CD1c-positive myeloid dendritic cell (primary cell): ENCODE measurements at regions not wholly inside any gene's neighbourhood (a gene's known extent, or its start where the extent isn't known, plus 50 kb on each side); places are given as distances from the start of the nearest gene placed in this dataset.
"Not testable (repeated sequence)": the region's sequence is repeated elsewhere in the genome, so short reads cannot be mapped to it uniquely, and the experiment has no call there.

ENCODE experiments used
- DNase-seq: peaks from one replicate; pipeline ENCODE4 v3.0.0-alpha.2; 2016; ENCODE audit errors: extremely low spot score

DNA sequence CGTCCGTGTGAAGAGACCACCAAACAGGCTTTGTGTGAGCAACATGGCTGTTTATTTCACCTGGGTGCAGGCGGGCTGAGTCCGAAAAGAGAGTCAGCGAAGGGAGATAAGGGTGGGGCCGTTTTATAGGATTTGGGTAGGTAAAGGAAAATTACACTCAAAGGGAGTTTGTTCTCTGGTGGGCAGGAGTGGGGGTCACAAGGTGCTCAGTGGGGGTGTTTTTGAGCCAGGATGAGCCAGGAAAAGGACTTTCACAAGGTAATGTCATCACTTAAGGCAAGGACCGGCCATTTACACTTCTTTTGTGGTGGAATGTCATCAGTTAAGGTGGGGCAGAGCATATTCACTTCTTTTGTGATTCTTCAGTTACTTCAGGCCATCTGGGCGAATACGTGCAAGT, 488.7 kb upstream of the ZP4 start:
- DNase-seq, result not testable (repeated sequence)

DNA sequence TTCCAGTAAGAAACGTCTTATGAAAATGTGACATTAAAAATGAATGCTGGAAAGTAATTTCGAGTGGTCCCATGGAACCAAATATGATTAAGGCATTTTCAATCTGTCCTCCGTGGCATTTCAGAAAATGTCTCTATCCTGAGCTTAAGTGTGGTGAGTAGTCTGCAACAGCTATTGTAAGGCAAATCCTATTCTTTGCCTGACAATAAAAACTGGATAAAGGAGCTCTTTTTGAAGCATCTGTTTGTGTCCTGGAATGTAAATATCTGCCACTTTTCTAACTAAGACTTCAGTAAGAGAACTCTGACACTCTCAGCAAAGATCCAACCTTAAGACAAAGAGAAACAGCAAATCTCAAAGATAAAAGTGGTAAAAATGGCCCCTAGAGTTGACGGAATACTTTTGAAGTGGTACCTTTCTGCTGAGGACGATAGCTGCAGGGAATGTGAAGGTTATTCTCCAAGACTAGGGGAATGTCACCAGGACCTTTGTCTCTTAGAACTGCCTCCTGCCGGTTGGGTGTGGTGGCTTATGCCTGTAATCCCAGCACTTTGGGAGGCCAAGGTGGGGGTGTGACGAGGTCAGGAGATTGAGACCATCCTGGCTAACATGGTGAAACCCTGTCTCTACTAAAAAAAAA, 486.7 kb upstream of the ZP4 start:
- DNase-seq, result no peak

DNA sequence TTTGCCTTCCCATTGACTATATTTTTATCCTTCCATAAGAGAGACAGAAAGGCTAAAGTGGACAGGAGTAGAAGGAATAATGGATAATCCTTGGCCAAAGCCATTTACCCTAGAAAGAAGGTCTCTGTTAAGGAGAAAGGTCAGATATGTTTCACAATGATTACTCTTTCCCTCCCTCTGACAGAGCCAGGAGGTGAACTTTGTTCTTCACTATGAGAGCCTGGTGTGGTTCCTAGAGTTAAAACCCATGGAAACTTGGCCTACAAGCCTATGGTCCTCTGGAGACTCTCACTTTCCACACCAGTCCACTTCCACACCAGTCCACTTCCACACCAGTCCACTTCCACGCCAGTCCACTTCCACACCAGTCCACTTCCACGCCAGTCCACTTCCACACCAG, 479.9 kb upstream of the ZP4 start:
- DNase-seq, result no peak

GRCh38 chr1:238364214-238364892, 473.6 kb upstream of the ZP4 start:
- no peak for DNase-seq

DNA sequence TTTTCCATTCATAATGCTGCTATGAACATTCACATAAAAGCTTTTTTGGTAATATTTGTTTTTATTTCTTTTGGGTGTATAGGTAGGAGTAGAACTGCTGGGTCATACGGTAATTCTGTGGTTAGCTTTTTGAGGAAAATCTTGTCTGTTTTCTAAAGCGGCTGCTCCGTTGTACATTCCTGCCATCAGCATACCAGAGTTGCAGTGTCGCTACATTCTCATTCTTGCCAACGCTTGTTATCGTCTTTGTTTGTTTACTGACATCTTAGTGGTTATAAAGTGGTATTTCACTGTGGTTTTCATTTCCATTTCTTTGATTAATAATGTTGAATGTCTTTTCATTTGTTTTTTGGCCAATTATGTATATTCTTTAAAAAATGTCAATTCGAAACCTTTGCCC, 469.8 kb upstream of the ZP4 start:
- DNase-seq, result no peak

DNA sequence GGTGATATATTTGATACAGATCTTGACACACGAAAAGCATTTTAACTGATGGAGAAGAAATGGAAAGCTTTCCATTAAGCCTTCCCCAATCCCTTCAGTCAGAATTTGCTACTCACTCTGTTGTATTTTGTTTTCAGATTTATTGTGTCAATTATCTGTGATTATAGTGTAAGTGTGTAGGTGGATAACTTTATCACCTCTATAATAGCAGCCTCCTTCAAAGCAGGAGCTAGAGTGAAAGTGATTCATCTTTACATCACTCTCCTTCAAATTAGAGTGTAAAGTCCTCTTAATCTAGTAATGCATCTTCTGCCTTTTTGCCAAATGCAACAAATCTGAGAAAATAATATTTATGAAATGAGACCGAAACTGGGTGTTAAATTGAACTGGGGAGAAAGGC, 459.7 kb upstream of the ZP4 start:
- no peak for DNase-seq

DNA sequence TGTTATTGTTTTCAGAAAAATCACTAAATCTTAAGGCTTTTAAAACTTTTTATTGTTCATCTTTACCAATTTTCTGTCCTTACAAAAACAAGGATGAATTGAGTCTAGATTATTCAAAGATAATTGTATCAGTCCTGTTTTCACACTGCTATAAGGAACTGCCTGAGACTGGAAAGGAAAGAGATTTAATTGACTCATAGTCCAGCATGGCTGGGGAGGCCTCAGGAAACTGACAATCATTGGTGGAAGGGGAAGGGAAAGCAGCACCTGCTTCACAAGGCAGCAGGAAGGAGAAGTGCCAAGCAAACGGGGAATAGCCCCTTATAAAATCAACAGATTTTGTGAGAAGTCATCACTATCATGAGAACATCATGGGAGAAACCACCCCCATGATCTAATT, 455.6 kb upstream of the ZP4 start:
- no peak for DNase-seq

DNA sequence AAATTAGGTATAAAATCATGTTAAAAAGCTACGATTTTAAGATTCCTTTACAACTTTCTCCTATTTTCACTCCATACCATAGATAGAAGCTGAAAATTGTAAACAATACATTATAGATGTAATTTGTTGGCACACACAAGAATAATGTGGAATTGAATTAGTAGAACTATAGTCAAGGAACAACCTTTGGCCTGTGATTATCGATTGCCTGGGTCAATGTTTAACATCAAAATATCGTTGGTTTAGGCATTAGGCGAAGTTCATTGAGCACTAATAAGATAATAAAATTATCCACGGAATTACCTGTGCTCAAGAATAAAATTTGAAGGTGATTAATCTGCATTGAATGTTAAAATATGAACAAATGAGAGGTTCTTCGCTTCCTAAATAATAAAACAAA, 455.1 kb upstream of the ZP4 start:
- no peak for DNase-seq

- DNase-seq, result no peak
Observed at GRCh38 chr1:238343852-238344251, 453.1 kb upstream of the ZP4 start.

DNA sequence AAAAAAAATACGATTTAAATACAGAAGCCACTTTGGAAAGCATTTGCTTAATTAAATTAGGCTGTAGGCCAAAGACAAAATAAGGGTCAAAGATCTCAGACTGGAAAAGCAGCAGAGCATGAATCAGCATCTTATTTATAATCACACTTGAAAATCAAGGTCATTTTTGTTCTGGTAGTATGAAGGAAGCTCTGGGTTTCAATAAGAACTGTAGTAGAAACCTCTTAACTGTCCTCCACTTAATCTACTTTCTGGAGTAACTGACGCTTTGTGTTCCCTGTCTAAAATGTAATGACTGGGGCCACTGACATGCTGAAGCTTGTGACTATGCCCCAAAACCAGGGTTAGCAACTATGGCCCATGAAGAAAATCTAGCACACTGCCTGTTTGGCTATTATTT, 450.7 kb upstream of the ZP4 start:
- DNase-seq, result no peak

DNA sequence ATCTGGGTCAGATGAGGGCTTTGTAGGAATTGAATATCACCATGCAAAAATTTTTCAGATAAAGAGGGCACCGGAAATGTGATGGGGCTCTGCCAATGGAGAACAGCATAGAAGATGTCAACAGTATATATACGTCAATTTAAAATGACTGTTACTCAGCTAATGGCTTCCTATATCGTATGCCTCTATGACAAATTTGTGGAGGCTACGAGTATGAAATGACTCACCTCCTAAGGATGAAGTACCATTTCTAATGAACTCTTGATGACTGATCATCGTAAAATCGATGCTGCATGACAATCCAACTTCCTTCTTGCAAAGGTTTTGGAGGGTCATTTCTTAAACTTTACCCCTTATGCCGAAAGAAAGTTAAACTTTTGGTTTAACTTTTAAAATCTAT, 450.3 kb upstream of the ZP4 start:
- no peak for DNase-seq

DNA sequence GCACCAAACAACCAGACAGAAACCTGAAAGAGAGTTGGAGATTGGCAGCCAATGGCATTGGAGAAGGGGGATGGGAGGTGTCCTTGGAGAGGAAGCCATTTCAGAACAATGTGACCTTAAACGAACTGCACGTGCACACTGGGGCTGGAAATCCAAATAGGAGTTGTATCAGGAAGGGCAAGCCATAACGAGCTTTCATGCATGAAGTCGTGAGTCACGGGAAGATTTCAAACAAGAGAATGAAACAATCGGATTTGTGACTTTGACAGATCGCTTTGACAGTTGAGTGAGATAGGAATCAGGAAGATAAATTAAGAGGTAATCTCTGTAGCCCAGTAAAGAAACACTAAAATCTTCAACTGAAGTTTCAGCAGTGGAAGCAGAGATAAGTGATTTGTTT, 445.8 kb upstream of the ZP4 start:
- no peak for DNase-seq

- no peak for DNase-seq
Observed at GRCh38 chr1:238334170-238334569, 443.4 kb upstream of the ZP4 start.

DNA sequence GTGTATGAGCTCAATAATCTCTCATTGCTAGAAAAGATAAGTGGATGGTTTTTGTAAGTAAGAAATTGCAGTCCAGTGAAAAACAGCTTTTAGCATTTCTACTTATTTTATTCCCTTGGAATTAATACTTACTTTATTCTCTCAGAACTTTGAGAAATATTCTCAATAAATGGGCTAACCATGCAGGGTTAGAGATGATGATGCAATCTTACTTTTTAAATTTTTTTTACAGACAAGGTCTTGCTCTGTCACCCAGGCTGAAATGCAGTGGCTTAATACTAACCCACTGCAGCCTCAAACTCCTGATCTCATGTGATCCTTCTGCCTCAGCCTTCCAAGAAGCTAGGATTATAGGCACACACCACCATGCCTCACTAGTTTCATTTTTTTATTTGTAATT, 440.8 kb upstream of the ZP4 start:
- no peak for DNase-seq

DNA sequence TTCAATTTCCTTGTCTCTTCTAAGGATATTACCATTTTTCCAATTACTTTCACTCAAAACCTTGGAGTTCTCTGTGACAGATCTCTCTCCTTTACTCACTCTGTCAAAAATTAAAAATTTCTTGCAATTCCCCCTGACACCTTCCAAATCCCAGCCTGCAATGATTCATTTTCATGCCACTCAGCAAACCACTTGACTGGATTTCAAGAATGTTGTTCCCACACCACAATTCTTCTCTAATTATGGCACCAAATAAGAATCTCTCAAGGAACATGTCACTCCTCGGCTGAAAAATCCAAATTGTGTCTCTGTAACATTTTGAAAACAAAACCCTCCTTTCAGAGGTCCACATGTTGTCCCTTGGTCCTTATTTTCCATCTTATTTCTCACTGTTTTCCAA, 438.9 kb upstream of the ZP4 start:
- DNase-seq, result no peak

DNA sequence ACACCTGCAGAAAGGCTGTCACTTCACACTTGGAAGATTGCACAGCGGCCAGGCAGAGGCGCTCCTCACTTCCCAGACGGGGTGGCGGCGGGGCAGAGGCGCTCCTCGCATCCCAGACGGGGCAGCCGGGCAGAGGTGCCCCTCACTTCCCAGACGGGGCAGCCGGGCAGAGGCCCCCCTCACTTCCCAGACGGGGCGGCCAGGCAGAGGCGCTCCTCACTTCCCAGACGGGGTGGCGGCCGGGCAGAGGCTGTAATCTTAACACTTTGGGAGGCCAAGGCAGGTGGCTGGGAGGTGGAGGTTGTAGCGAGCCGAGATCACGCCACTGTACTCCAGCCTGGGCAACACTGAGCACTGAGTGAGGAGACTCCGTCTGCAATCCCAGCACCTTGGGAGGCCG, 436.3 kb upstream of the ZP4 start:
- not testable (repeated sequence) for DNase-seq

- DNase-seq, result not testable (repeated sequence)
Observed at GRCh38 chr1:238326479-238326878, 435.8 kb upstream of the ZP4 start.

- DNase-seq, result no peak
Observed at GRCh38 chr1:238324211-238324864, 433.6 kb upstream of the ZP4 start.

- DNase-seq, result no peak
Observed at GRCh38 chr1:238323490-238323889, 432.8 kb upstream of the ZP4 start.

DNA sequence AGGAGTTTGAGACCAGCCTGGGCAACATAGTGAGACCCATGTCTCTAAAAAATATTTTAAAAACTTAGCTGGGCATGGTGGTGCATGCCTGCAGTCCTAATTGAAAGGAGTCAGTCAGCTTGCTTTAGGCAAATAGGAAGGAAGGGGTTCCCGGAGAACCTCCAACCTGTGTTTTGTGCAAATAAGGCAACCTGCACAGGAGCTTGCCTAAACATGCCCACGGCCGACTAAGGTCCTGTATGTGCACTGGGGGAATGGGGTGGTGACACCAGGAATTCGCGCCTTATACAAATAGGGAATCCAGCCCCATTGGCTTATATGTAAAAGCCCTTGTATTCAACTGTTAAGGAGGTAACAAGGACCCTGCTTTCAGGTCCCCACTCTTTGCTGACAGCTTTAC, 429.2 kb upstream of the ZP4 start:
- DNase-seq, result no peak

GRCh38 chr1:238318294-238319110, 427.8 kb upstream of the ZP4 start:
- DNase-seq, result no peak

- no peak for DNase-seq
Observed at GRCh38 chr1:238312969-238313368, 422.2 kb upstream of the ZP4 start.

- no peak for DNase-seq
Observed at GRCh38 chr1:238306411-238306810, 415.7 kb upstream of the ZP4 start.
